Endothelial cell of umbilical vein (primary cell): ENCODE measurements at regions not wholly inside any gene's neighbourhood (a gene's known extent, or its start where the extent isn't known, plus 50 kb on each side); places are given as distances from the start of the nearest gene placed in this dataset.

ENCODE experiments used
- BruUV-seq: library from RNA; stranded (reverse); fragments of 400-500 nt; replicated peaks from 2 replicates; lab custom pipeline; 2021; lab: Mats Ljungman, UMichigan
- CTCF ChIA-PET: fragments of 300-600, 350-600 bp; sonication (Branson Sonifier 250); formaldehyde crosslinking; loops from one replicate; lab custom pipeline; 2021; ENCODE audit warnings: antibody characterized with exemption, inconsistent platforms; lab: Charles Lee
- POLR2A ChIA-PET: fragments of 300-600, 350-600 bp; sonication (Branson Sonifier 250); formaldehyde crosslinking; loops from one replicate; lab custom pipeline; 2021; ENCODE audit warnings: antibody characterized with exemption, inconsistent platforms; lab: Charles Lee
- DNase-seq: peaks from one replicate; pipeline ENCODE4 v3.0.0-alpha.2; 2011; ENCODE audit warnings: low read depth, low spot score
- FAIRE-seq: peaks from 2 replicates; lab custom pipeline; 2011; peaks lifted over from hg19 to GRCh38; lab: Jason Lieb, UNC
- H2AFZ ChIP-seq: 2 replicates; pipeline ENCODE4 v1.6.0; 2012; ENCODE audit warnings: low read depth, low read length, control low read depth, inconsistent platforms
- H3K27ac ChIP-seq: 2 replicates; pipeline ENCODE4 v1.5.1; 2011; ENCODE audit warnings: low read depth, mild to moderate bottlenecking, control low read depth, low read length, moderate library complexity; ENCODE audit not compliant: insufficient read depth
- H3K27me3 ChIP-seq, 2 experiments: 2 replicates each; pipeline versions ENCODE4 v1.6.0 to v1.6.1; 2011; ENCODE audit warnings: low read length in 2 of 2, mixed read lengths in 1 of 2; ENCODE audit not compliant: control insufficient read depth in 2 of 2, insufficient read depth in 2 of 2
- H3K36me3 ChIP-seq, 2 experiments: 2 replicates in 1 of 2; 3 replicates in 1 of 2; pipeline ENCODE4 v1.5.1; 2011; ENCODE audit warnings: low read length in 2 of 2, mild to moderate bottlenecking in 1 of 2, moderate library complexity in 1 of 2; ENCODE audit not compliant: control insufficient read depth in 2 of 2, insufficient read depth in 2 of 2; ENCODE audit errors: extremely low read depth in 1 of 2
- H3K4me1 ChIP-seq: 3 replicates; pipeline ENCODE4 v1.5.1; 2011; ENCODE audit warnings: mild to moderate bottlenecking, low read length; ENCODE audit not compliant: control insufficient read depth, insufficient read depth; ENCODE audit errors: extremely low read depth
- H3K4me2 ChIP-seq: 2 replicates; pipeline ENCODE4 v1.6.1; 2011; ENCODE audit warnings: low read length, control low read depth, mixed read lengths; ENCODE audit not compliant: insufficient read depth
- H3K4me3 ChIP-seq, 3 experiments: fragments of 200-600 bp in 1 of 3; sonication (generic), shearing (Covaris generic) in 1 of 3; replicated peaks in 1 of 3; 2 replicates each; pipeline ENCODE4 v1.5.1; 2011 to 2016; ENCODE audit warnings: control low read depth in 3 of 3, low read length in 3 of 3, mild to moderate bottlenecking in 2 of 3, inconsistent platforms in 1 of 3, low read depth in 1 of 3, moderate library complexity in 1 of 3; ENCODE audit not compliant: insufficient read depth in 1 of 3
- H3K79me2 ChIP-seq: 2 replicates; pipeline ENCODE4 v1.6.0; 2012; ENCODE audit warnings: low read length, inconsistent platforms; ENCODE audit not compliant: control insufficient read depth, insufficient read depth
- H3K9ac ChIP-seq: replicated peaks from 2 replicates; pipeline ENCODE3; 2011; ENCODE audit warnings: low read length, control low read depth; ENCODE audit not compliant: insufficient read depth; ENCODE audit errors: extremely low read depth
- H3K9me1 ChIP-seq: replicated peaks from 3 replicates; pipeline ENCODE4 v1.6.0; 2011; ENCODE audit warnings: mild to moderate bottlenecking, low read length; ENCODE audit not compliant: control insufficient read depth, insufficient read depth; ENCODE audit errors: extremely low read depth
- H3K9me3 ChIP-seq: replicated peaks from 2 replicates; pipeline ENCODE4 v1.5.1; 2012; ENCODE audit warnings: low read length, inconsistent platforms; ENCODE audit not compliant: control insufficient read depth, insufficient read depth
- H4K20me1 ChIP-seq: replicated peaks from 2 replicates; pipeline ENCODE3; 2011; ENCODE audit warnings: mild to moderate bottlenecking, low read length; ENCODE audit not compliant: control insufficient read depth, insufficient read depth; ENCODE audit errors: extremely low read depth
- CTCF ChIP-seq, 2 donors: IDR thresholded peaks; 1 replicate in 1 of 2; 2 replicates in 1 of 2; pipeline ENCODE4 v1.5.1; 2011; ENCODE audit warnings: low read length in 2 of 2, mild to moderate bottlenecking in 2 of 2, moderate library complexity in 2 of 2, control low read depth in 1 of 2, inconsistent platforms in 1 of 2, low read depth in 1 of 2; ENCODE audit not compliant: insufficient read depth in 1 of 2; ENCODE audit errors: extremely low read depth in 1 of 2
- EZH2 ChIP-seq: IDR thresholded peaks from 2 replicates; pipeline ENCODE4 v1.6.1; 2012; ENCODE audit warnings: borderline replicate concordance, low read depth, mild to moderate bottlenecking, moderate library complexity, low read length, inconsistent platforms; ENCODE audit not compliant: severe bottlenecking
- FOS ChIP-seq: IDR thresholded peaks from 2 replicates; pipeline ENCODE4 v1.6.1; 2011; ENCODE audit warnings: mild to moderate bottlenecking, low read length, moderate library complexity, borderline replicate concordance; ENCODE audit not compliant: insufficient read depth
- GATA2 ChIP-seq: IDR thresholded peaks from 2 replicates; pipeline ENCODE4 v1.7.0; 2011; ENCODE audit warnings: low read depth, mild to moderate bottlenecking, moderate library complexity, mixed read lengths, low read length; ENCODE audit not compliant: insufficient read length, insufficient read depth
- JUN ChIP-seq: IDR thresholded peaks from 2 replicates; pipeline ENCODE4 v1.6.1; 2011; ENCODE audit warnings: borderline replicate concordance, low read depth; ENCODE audit not compliant: insufficient read length, insufficient read depth
- MAX ChIP-seq: IDR thresholded peaks from 2 replicates; pipeline ENCODE4 v1.6.1; 2011; ENCODE audit not compliant: insufficient read depth, insufficient read length
- MYC ChIP-seq: IDR thresholded peaks from one replicate; pipeline ENCODE4 v1.6.1; 2011; ENCODE audit warnings: mild to moderate bottlenecking, low read depth, low read length
- POLR2A ChIP-seq: IDR thresholded peaks from 2 replicates; pipeline ENCODE4 v1.6.1; 2012; ENCODE audit warnings: low read depth, mild to moderate bottlenecking, control low read depth, low read length
- POLR2AphosphoS5 ChIP-seq: IDR thresholded peaks from 2 replicates; pipeline ENCODE4 v1.6.1; 2012; ENCODE audit warnings: low read depth, mild to moderate bottlenecking, control low read depth, low read length, moderate library complexity; ENCODE audit not compliant: insufficient read depth
- dilution Hi-C: fragments of 300-500 bp; cut with MboI; formaldehyde crosslinking; loops from one replicate; pipeline ENCODE4 v1.15.0; 2019; ENCODE audit warnings: low sequenced_read_pairs; ENCODE audit not compliant: extremely low pct_ligation_motif_present
- intact Hi-C: fragments of 100-400 bp; cut with micrococcal nuclease; formaldehyde crosslinking; loops from one replicate; pipeline ENCODE4 v1.10.0; 2022

GRCh38 chr17:77273397-77274085, 132.8 kb downstream of the SEC14L1 start:
- Histone ChIP-seq H3K9me1 (no peaks in the 10 kb centered on the region), H2AFZ (no peak overlapping the region), H3K4me2 (no peak overlapping the region), H4K20me1 (no peaks in the 10 kb centered on the region), H3K4me1 (no peaks in the 10 kb centered on the region), H3K4me3 (no peak overlapping the region), H3K27me3 (peaks cover 2 to 5% of the 10 kb centered on the region in 2 experiments), H3K9me3 (no peaks in the 10 kb centered on the region), H3K9ac (no peak overlapping the region), H3K36me3 (no peaks in the 10 kb centered on the region), H3K27ac (no peak overlapping the region), H3K79me2 (no peaks in the 10 kb centered on the region)
- ChIA-PET CTCF (interaction anchor here (1.2 kb wide), 1 partner anchor 156 kb away, joined by 3 read pairs; no protein-coding TSS in a partner anchor), POLR2A (no interaction called here)
- intact Hi-C loops (no loop called here), dilution Hi-C loops (no loop called here)
- no peak for DNase-seq
- no peak for FAIRE-seq
- BruUV-seq = no TSS peak
- TF ChIP-seq EZH2 (no peak), CTCF (IDR thresholded peaks at IDR 0.05; ENCODE audit: extremely low read depth in 1 of 2, insufficient read depth in 1 of 2, low read depth in 1 of 2, low read length in 2 of 2) (no peak), MAX (no peak), POLR2A (no peak), MYC (no peak), JUN (no peak), GATA2 (no peak), POLR2AphosphoS5 (no peak), FOS (no peak)
